ENCODE measurements at regions not wholly inside any gene's neighbourhood (a gene's known extent, or its start where the extent isn't known, plus 50 kb on each side); places are given as distances from the start of the nearest gene placed in this dataset.
"Not testable (repeated sequence)": the region's sequence is repeated elsewhere in the genome, so short reads cannot be mapped to it uniquely, and the experiment has no call there.

DNA sequence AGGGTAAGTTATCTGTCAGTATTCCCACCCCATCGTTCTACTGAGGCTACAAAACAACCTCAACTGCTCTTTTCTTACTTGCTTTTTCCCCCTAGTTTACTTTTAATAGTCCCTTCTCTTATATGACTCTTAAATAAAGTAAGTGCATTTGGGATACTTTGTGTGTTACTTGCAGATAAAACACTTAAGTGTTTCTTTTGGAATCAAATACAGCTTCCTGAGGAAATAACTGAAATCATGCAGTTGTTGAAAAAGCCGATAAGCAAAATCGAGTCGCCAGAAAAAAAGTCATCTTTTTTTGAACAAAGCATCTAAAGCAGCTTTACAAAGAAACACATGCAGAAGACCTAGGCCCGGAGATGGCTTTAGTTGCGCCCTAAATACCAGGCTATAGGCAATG is 53.5 kb upstream of the EPB41L4A start:
- DNase-seq, result no peak

GRCh38 chr5:112473989-112474388 is 54.9 kb upstream of the EPB41L4A start:
- no peak for DNase-seq

GRCh38 chr5:112475747-112476365 is 56.8 kb upstream of the EPB41L4A start:
- peak in 1 of 2 experiments; percentile 33 for DNase-seq

GRCh38 chr5:112479418-112479817 is 60.3 kb upstream of the EPB41L4A start:
- DNase-seq, result no peak

- no peak for DNase-seq
These were observed 61.4 kb upstream of the EPB41L4A start for GRCh38 chr5:112480501-112480900.

DNA sequence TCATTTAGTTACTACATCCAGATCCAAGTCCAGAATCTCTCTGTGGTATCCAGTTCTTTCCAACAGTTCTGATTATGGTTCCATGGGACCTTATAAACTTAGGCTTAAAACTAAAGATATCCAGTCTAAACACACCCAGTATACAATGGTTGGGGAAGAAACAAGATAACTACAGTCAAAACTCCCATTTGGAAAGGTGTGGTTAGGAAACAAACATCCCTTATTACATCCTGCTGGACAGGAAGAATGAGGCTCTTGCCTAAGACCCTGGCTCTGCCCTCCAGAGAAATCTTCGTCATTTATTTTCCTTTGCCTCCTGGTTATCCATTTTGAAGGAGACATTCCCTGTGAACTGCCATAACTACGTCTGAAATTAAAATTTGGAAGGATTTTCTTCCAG is 64.6 kb upstream of the EPB41L4A start:
- no peak for DNase-seq

DNA sequence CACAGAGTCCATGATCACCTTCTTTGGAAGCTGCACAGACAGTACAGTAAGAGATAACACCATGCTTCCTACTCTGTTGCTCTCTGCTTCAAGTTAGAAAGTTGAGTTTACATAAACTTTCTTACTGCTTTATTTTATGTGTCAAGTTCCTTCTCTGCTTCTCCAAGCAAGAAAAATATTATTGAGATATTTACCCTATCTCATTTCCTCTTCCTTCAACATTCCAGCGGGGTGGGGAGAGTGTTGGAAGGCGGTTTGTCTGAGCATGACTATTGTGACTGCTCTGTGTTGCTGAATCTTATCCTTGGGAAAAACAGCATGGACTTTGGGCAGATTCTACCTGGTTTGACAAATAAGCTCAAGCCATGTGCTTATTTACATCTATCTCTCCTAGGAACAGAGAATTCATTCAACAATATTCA is 66.9 kb upstream of the EPB41L4A start:
- DNase-seq, result no peak

GRCh38 chr5:112491257-112491656 is 72.2 kb upstream of the EPB41L4A start:
- peak; percentile 2 to 4 for DNase-seq

- DNase-seq, result peak; percentile 43 to 70
These were observed 73.2 kb upstream of the EPB41L4A start for GRCh38 chr5:112492291-112492690.

DNA sequence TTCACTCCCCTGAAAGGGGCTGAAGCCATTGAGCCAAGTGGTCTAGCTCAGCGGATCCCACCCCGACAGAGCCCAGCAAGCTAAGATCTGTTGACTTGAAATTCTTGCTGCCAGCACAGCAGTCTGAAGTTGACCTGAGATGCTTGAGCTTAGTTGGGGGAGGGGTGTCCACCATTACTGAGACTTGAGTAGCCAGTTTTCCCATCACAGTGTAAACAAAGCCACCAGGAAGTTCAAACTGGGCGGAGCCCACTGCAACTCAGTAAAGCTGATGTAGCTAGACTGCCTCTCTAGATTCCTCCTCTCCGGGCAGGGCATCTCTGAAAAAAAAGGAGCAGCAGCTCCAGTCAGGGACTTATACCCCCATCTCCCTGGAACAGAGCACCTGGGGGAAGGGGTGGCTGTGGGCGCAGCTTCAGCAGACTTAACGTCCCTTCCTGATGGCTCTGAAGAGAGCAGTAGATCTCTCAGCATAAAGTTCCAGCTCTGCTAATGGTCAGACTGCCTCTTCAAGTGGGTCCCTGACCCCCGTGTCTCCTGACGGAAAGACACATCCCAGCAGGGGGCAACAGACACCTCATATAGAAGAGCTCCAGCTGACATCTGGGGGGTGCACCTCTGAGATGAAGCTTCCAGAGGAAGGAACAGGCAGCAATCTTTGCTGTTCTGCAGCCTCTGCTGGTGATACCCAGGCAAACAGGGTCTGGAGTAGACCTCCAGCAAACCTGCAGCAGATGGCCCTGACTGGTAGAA is 84.8 kb upstream of the EPB41L4A start:
- not testable (repeated sequence) for DNase-seq

- not testable (repeated sequence) for DNase-seq
These were observed 90.0 kb upstream of the EPB41L4A start for GRCh38 chr5:112509097-112509496.

DNA sequence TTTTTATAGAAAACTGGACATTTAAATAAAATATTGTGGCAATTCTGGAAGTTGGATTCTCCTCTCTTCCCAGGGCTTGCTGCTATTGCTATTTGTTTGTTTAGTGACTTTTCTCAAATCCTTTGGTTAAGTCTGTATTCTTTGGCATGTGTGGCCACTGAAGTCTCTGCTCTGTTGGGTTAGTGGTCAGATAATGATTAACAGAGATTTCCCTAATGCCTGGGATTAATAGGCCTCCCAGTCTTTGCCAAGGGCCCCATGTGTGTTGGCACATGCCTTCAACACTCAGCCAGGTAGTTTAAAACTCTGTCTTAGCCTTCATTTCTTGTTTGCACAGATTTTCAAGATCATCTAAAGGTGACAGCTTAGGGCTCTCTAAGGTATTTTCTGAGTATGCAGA is 92.8 kb upstream of the EPB41L4A start:
- no peak for DNase-seq

GRCh38 chr5:112512901-112513300 is 93.8 kb upstream of the EPB41L4A start:
- no peak for DNase-seq

GRCh38 chr5:112514111-112514510 is 95.0 kb upstream of the EPB41L4A start:
- DNase-seq, result no peak

DNA sequence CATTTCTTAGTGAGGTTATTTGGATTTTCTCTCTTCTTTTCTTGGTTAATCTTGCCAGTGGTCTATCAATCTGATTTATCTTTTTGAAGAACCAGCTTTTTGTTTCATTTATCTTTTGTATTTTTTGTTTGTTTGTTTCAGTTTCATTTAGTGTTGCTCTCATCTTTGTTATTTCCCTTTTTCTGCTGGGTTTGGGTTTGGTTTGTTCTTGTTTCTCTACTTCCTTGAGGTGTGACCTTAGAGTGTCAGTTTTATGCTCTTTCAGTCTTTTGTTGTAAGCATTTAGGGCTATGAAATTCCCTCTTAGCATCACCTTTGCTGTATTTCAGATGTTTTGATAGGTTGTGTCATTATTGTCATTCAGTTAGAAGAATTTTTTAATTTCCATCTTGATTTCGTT is 101.4 kb upstream of the EPB41L4A start:
- DNase-seq, result not testable (repeated sequence)

- not testable (repeated sequence) for DNase-seq
These were observed 104.0 kb upstream of the EPB41L4A start for GRCh38 chr5:112522891-112523673.

- DNase-seq, result not testable (repeated sequence)
These were observed 104.7 kb upstream of the EPB41L4A start for GRCh38 chr5:112523674-112524263.

- no peak for DNase-seq
These were observed 106.1 kb upstream of the EPB41L4A start for GRCh38 chr5:112525217-112525616.

DNA sequence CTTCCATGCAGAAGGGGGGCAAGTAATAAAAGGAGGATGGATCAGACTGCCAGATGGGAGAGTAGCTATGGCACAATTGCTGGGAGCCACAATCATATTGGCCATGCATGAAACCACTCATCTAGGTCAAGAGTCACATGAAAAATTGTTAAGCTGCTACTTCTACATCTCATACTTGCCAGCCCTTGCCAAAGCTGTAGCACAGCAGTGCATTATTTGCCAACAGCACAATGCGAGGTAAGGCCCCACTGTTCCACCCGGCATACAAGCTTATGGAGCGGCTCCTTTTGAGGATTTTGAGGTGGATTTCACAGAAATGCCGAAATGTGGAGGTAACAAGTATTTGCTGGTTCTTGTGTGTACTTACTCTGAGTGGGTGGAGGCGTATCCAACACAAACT is 109.9 kb upstream of the EPB41L4A start:
- DNase-seq, result no peak

DNA sequence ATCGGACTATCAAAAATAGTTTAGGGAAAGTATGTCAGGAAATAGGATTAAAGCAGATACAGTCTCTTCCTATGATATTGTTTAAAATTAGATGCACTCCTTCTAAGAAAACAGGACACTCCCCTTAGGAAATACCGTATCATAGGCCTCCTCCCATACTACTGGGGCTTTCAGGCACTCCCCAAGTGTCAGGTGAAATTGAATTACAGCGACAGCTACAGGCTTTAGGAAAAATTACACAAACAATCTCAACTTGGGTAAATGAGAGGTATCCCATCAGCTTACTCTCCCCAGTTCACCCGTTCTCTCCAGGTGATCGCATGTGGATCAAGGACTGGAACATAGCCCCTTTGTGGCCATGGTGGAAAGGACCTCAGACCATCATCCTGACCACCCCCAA is 110.4 kb upstream of the EPB41L4A start:
- peak in 1 of 2 experiments; percentile 23 for DNase-seq

DNA sequence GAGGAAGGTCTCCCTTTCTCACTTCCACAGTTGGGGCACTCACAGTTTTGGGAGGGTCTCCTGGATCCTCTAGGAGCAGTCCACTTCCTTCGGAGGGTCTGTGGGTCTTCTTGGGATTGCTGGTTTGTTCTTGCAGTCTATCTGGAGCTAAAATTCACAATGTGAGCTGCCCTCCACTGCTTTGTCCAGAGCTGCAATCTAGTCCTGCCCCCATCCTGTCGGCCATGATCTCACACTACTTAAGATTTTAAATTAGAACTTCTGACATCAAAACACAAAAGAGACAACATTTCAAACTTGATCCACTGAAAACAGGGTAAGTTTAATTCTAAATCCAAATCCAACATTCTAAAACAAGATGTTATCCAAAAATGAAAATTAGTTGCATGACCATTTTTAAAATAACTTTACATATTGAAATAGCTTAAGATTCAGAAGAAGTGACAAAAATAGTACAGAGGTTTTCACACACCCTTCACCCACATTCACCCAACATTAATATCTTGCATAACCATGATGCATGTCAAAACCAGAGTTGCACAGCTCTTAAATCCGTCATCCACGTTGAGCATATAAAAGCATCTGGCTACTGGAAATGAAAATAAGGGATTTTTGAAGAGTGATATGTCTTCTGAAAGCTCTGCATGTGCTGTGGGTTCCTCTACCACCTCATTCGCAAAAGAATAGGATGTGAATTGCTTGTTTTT is 113.7 kb upstream of the EPB41L4A start:
- DNase-seq, result no peak

GRCh38 chr5:112533362-112533761 is 114.3 kb upstream of the EPB41L4A start:
- no peak for DNase-seq

All from NCI-H524 (cell line).